Colonic mucosa (tissue), 4 donors: ENCODE measurements at regions not wholly inside any gene's neighbourhood (a gene's known extent, or its start where the extent isn't known, plus 50 kb on each side); places are given as distances from the start of the nearest gene placed in this dataset.

Experiments
- DNase-seq: peaks from one replicate; pipeline ENCODE4 v3.0.0-alpha.2; 2020
- H3K27ac ChIP-seq: fragments of 200-600 bp; one replicate; pipeline ENCODE4 v1.8.0; 2021
- H3K27me3 ChIP-seq: fragments of 200-600 bp; one replicate; pipeline ENCODE4 v1.8.0; 2021
- H3K36me3 ChIP-seq: fragments of 200-600 bp; one replicate; pipeline ENCODE4 v1.8.0; 2021
- H3K4me1 ChIP-seq: fragments of 200-600 bp; one replicate; pipeline ENCODE4 v1.8.0; 2021; ENCODE audit warnings: mild to moderate bottlenecking
- H3K4me3 ChIP-seq: fragments of 200-600 bp; one replicate; pipeline ENCODE4 v1.8.0; 2021
- H3K9ac ChIP-seq, 2 donors: one replicate each; pipeline ENCODE4 v1.7.0; 2013; ENCODE audit warnings: control low read depth in 2 of 2, low read depth in 2 of 2, low read length in 2 of 2
- H3K9me3 ChIP-seq: fragments of 200-600 bp; one replicate; pipeline ENCODE4 v1.8.0; 2021
- CTCF ChIP-seq: fragments of 200-600 bp; IDR thresholded peaks from one replicate; pipeline ENCODE4 v1.8.0; 2022; ENCODE audit warnings: antibody characterized with exemption, mild to moderate bottlenecking
- intact Hi-C: fragments of 100-400 bp; cut with DNase I; formaldehyde crosslinking; loops from one replicate; pipeline ENCODE4 v1.14.1; 2022
- donor health status: healthy.
- donor health status: DM: no; HTN: no; CAD: no.
- donor health status: DM: no; HTN: no; CAD: no.

- no peaks in the 10 kb centered on the region for H3K27me3 ChIP-seq
- H3K9ac ChIP-seq: no peak overlapping the region
- no peaks in the 10 kb centered on the region for H3K36me3 ChIP-seq
- intact Hi-C loops: no loop called here
- no peak overlapping the region for H3K27ac ChIP-seq
- no peak for TF ChIP-seq CTCF
- DNase-seq: no peak
- no peaks in the 10 kb centered on the region for H3K4me1 ChIP-seq
- H3K4me3 ChIP-seq: no peak overlapping the region
- H3K9me3 ChIP-seq: no peaks in the 10 kb centered on the region
Measured at GRCh38 chr1:195475568-195475967, 1132.7 kb downstream of the KCNT2 start.

GRCh38 chr1:195472291-195472690 is 1135.9 kb downstream of the KCNT2 start:
- Histone ChIP-seq H3K36me3 (no peaks in the 10 kb centered on the region), H3K27me3 (no peaks in the 10 kb centered on the region), H3K27ac (no peak overlapping the region), H3K4me3 (no peak overlapping the region), H3K9me3 (no peaks in the 10 kb centered on the region), H3K4me1 (no peaks in the 10 kb centered on the region), H3K9ac (no peak overlapping the region)
- intact Hi-C loops: no loop called here
- DNase-seq: no peak
- no peak for TF ChIP-seq CTCF

- H3K9me3 ChIP-seq: no peaks in the 10 kb centered on the region
Measured at GRCh38 chr1:195466639-195467038, 1141.6 kb downstream of the KCNT2 start.

GRCh38 chr1:195462646-195463045 is 1145.6 kb downstream of the KCNT2 start:
- H3K27ac ChIP-seq: no peak overlapping the region
- TF ChIP-seq CTCF: no peak
- no peak for DNase-seq
- intact Hi-C loops: no loop called here
- no peak overlapping the region for H3K4me3 ChIP-seq
- no peaks in the 10 kb centered on the region for H3K9me3 ChIP-seq
- H3K9ac ChIP-seq: no peak overlapping the region
- no peaks in the 10 kb centered on the region for H3K36me3 ChIP-seq
- no peaks in the 10 kb centered on the region for H3K27me3 ChIP-seq
- no peaks in the 10 kb centered on the region for H3K4me1 ChIP-seq

More at GRCh38 chr1:195466639-195467038, 1141.6 kb downstream of the KCNT2 start:
- Histone ChIP-seq H3K9ac (no peak overlapping the region), H3K36me3 (no peaks in the 10 kb centered on the region), H3K27me3 (no peaks in the 10 kb centered on the region), H3K4me3 (no peak overlapping the region), H3K27ac (no peak overlapping the region), H3K4me1 (no peaks in the 10 kb centered on the region)
- intact Hi-C loops: no loop called here
- TF ChIP-seq CTCF: no peak
- no peak for DNase-seq

- no peak for DNase-seq
- no peak overlapping the region for H3K4me3 ChIP-seq
- H3K27me3 ChIP-seq: no peaks in the 10 kb centered on the region
- H3K9ac ChIP-seq: no peak overlapping the region
- no peak overlapping the region for H3K27ac ChIP-seq
- no peak for TF ChIP-seq CTCF
- H3K4me1 ChIP-seq: no peaks in the 10 kb centered on the region
- intact Hi-C loops: no loop called here
- H3K9me3 ChIP-seq: no peaks in the 10 kb centered on the region
- H3K36me3 ChIP-seq: no peaks in the 10 kb centered on the region
Measured at GRCh38 chr1:195462152-195462551, 1146.1 kb downstream of the KCNT2 start.

- no peak overlapping the region for H3K27ac ChIP-seq
- no peaks in the 10 kb centered on the region for H3K4me1 ChIP-seq
- intact Hi-C loops: no loop called here
- H3K4me3 ChIP-seq: no peak overlapping the region
- TF ChIP-seq CTCF: no peak
- no peaks in the 10 kb centered on the region for H3K9me3 ChIP-seq
- no peak overlapping the region for H3K9ac ChIP-seq
- no peaks in the 10 kb centered on the region for H3K36me3 ChIP-seq
- DNase-seq: no peak
- no peaks in the 10 kb centered on the region for H3K27me3 ChIP-seq
Measured at GRCh38 chr1:195458365-195458764, 1149.9 kb downstream of the KCNT2 start.
